IPS DF 19.7 (cell line): ENCODE measurements at regions not wholly inside any gene's neighbourhood (a gene's known extent, or its start where the extent isn't known, plus 50 kb on each side); places are given as distances from the start of the nearest gene placed in this dataset.

Source experiments
- DNase-seq: peaks from one replicate; pipeline ENCODE4 v3.0.0-alpha.2; 2013; ENCODE audit warnings: low read depth, low spot score

- no peak for DNase-seq
These were observed 183.1 kb downstream of the CYLD start for GRCh38 chr16:50924759-50925545.

GRCh38 chr16:50917950-50918703, 176.2 kb downstream of the CYLD start:
- no peak for DNase-seq

GRCh38 chr16:50916040-50916439, 174.2 kb downstream of the CYLD start:
- DNase-seq: no peak

- no peak for DNase-seq
These were observed 173.2 kb downstream of the CYLD start for GRCh38 chr16:50915120-50915519.

GRCh38 chr16:50910736-50911100, 168.8 kb downstream of the CYLD start:
- DNase-seq: no peak

GRCh38 chr16:50909831-50910735, 168.2 kb downstream of the CYLD start:
- DNase-seq: no peak

GRCh38 chr16:50908468-50908867, 166.6 kb downstream of the CYLD start:
- no peak for DNase-seq

GRCh38 chr16:50906454-50906853, 164.6 kb downstream of the CYLD start:
- no peak for DNase-seq

- no peak for DNase-seq
These were observed 160.6 kb downstream of the CYLD start for GRCh38 chr16:50902457-50902856.

- DNase-seq: no peak
These were observed 159.2 kb downstream of the CYLD start for GRCh38 chr16:50901062-50901461.

GRCh38 chr16:50900391-50900942, 158.6 kb downstream of the CYLD start:
- no peak for DNase-seq

- DNase-seq: no peak
These were observed 158.1 kb downstream of the CYLD start for GRCh38 chr16:50899951-50900350.

- DNase-seq: no peak
These were observed 147.9 kb downstream of the CYLD start for GRCh38 chr16:50889746-50890145.

GRCh38 chr16:50889276-50889675, 147.4 kb downstream of the CYLD start:
- DNase-seq: no peak

- no peak for DNase-seq
These were observed 146.8 kb downstream of the CYLD start for GRCh38 chr16:50888486-50889261.

GRCh38 chr16:50887500-50888298, 145.8 kb downstream of the CYLD start:
- no peak for DNase-seq

GRCh38 chr16:50884066-50884860, 142.4 kb downstream of the CYLD start:
- no peak for DNase-seq

- DNase-seq: no peak
These were observed 140.1 kb downstream of the CYLD start for GRCh38 chr16:50881956-50882355.

GRCh38 chr16:50881331-50881830, 139.5 kb downstream of the CYLD start:
- no peak for DNase-seq
